Tibial artery (tissue), 4 donors: ENCODE measurements at regions not wholly inside any gene's neighbourhood (a gene's known extent, or its start where the extent isn't known, plus 50 kb on each side); places are given as distances from the start of the nearest gene placed in this dataset.

Source experiments
- DNase-seq, 2 donors: peaks; one replicate each; pipeline ENCODE4 v3.0.0-alpha.2; 2019
- H3K27ac ChIP-seq, 2 donors: fragments of 200-600 bp; sonication (generic) in 1 of 2; 1 replicate in 1 of 2; 2 replicates in 1 of 2; pipeline ENCODE4 v1.5.1; 2018 to 2019; ENCODE audit warnings: mild to moderate bottlenecking in 1 of 2
- H3K27me3 ChIP-seq, 2 donors: fragments of 200-600 bp; sonication (generic) in 1 of 2; one replicate each; pipeline versions ENCODE4 v1.5.1 to v1.6.0; 2016 to 2019
- H3K36me3 ChIP-seq, 3 donors: fragments of 200-600 bp; sonication (generic) in 2 of 3; one replicate each; pipeline ENCODE4 v1.5.1; 2016 to 2019; ENCODE audit warnings: mild to moderate bottlenecking in 2 of 3
- H3K4me1 ChIP-seq, 4 donors: fragments of 200-600 bp; sonication (generic) in 2 of 4; 1 replicate in 3 of 4; 2 replicates in 1 of 4; pipeline ENCODE4 v1.5.1; 2016 to 2019
- H3K4me3 ChIP-seq, 2 donors: fragments of 200-600 bp; sonication (generic) in 1 of 2; 1 replicate in 1 of 2; 2 replicates in 1 of 2; pipeline ENCODE4 v1.5.1; 2018 to 2019; ENCODE audit warnings: mild to moderate bottlenecking in 2 of 2
- H3K9me3 ChIP-seq, 3 donors: fragments of 200-600 bp; sonication (generic) in 1 of 3; one replicate each; pipeline ENCODE4 v1.5.1; 2016 to 2019
- CTCF ChIP-seq, 2 experiments: fragments of 200-600 bp in 1 of 2; fragments of 450-650 bp in 1 of 2; IDR thresholded peaks; one replicate each; pipeline ENCODE4 v1.5.1; 2017 to 2019; ENCODE audit warnings: antibody characterized with exemption in 2 of 2, mild to moderate bottlenecking in 1 of 2, moderate library complexity in 1 of 2
- intact Hi-C: fragments of 100-400 bp; cut with DNase I; formaldehyde crosslinking; loops from one replicate; pipeline ENCODE4 v1.15.0; 2023; ENCODE audit warnings: low total_unique reads

- no peaks in the 10 kb centered on the region for H3K27me3 ChIP-seq
- H3K36me3 ChIP-seq: no peaks in the 10 kb centered on the region
- no peak overlapping the region for H3K27ac ChIP-seq
- DNase-seq: no peak
- no peak overlapping the region for H3K4me3 ChIP-seq
- intact Hi-C loops: no loop called here
- no peaks in the 10 kb centered on the region for H3K9me3 ChIP-seq
- H3K4me1 ChIP-seq: no peaks in the 10 kb centered on the region
- no peak for TF ChIP-seq CTCF (IDR thresholded peaks at IDR 0.05)
Measured at GRCh38 chr2:125561302-125561701, 1094.7 kb upstream of the GYPC start.

DNA sequence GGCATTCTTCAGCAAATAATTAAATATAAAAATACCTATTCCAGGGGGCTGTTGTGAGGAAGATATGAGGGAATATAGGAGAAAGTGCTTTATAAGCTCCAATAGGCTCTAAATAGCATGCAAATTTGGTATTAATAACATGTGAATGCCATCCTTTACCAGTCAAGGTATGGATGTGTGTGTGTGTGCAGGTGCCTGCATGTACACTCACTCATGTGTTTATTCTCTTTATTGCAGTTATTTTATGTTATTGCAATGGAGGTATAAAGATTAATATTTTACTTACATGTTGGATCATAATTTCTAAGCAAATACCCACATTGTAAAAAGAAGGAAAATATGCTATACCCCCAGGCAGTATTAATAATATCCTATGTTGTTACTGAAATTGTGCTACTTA lies 1093.0 kb upstream of the GYPC start:
- intact Hi-C loops: no loop called here
- H3K36me3 ChIP-seq: no peaks in the 10 kb centered on the region
- no peak for DNase-seq
- no peak overlapping the region for H3K4me3 ChIP-seq
- no peak overlapping the region for H3K27ac ChIP-seq
- H3K9me3 ChIP-seq: no peaks in the 10 kb centered on the region
- no peaks in the 10 kb centered on the region for H3K27me3 ChIP-seq
- H3K4me1 ChIP-seq: no peaks in the 10 kb centered on the region
- no peak for TF ChIP-seq CTCF (IDR thresholded peaks at IDR 0.05)

DNA sequence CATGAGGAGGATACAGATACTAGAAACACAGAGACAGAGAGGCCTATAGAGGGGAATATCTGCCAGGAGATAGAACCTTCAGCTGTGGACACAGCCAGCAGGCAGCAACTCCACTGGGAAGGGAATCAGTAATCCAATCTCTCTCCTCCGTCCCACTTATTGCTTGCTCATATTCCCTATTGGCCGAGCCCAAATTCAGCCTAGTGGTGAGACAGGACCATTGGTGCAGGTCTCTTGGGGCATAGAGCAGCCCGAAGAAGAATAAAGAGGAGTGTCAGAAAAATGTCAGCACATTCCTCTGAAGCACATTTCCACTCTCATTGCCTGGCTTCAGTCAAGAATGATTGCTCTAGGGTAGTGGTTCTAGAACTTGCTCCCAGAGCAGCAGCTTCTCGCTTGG lies 1091.5 kb upstream of the GYPC start:
- Histone ChIP-seq H3K4me3 (no peak overlapping the region), H3K9me3 (no peaks in the 10 kb centered on the region), H3K4me1 (no peaks in the 10 kb centered on the region), H3K36me3 (no peaks in the 10 kb centered on the region), H3K27me3 (no peaks in the 10 kb centered on the region), H3K27ac (no peak overlapping the region)
- DNase-seq: no peak
- TF ChIP-seq CTCF (IDR thresholded peaks at IDR 0.05): no peak
- intact Hi-C loops: no loop called here

DNA sequence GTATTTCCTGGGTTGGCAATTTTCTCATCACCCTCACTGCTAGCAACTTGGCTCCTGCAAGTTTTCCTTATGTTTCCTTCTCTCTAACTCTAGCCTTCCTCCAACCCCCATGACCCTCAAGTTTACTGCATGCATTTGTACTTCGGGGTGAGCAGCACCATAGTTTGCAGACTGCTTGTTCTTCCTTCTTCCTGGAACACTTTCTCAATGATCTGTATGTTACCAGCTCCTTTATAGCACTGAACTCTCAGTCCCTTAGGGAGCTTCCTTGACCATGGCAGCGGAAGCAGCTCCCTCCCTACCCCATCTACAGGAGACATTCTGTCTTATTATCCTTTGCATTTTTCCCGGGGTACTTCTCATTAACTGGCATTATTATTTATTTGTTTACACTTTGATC lies 1089.5 kb upstream of the GYPC start:
- intact Hi-C loops: no loop called here
- H3K4me1 ChIP-seq: no peaks in the 10 kb centered on the region
- no peaks in the 10 kb centered on the region for H3K27me3 ChIP-seq
- TF ChIP-seq CTCF (IDR thresholded peaks at IDR 0.05): no peak
- no peak for DNase-seq
- H3K9me3 ChIP-seq: no peaks in the 10 kb centered on the region
- no peak overlapping the region for H3K4me3 ChIP-seq
- H3K36me3 ChIP-seq: no peaks in the 10 kb centered on the region
- H3K27ac ChIP-seq: no peak overlapping the region

DNA sequence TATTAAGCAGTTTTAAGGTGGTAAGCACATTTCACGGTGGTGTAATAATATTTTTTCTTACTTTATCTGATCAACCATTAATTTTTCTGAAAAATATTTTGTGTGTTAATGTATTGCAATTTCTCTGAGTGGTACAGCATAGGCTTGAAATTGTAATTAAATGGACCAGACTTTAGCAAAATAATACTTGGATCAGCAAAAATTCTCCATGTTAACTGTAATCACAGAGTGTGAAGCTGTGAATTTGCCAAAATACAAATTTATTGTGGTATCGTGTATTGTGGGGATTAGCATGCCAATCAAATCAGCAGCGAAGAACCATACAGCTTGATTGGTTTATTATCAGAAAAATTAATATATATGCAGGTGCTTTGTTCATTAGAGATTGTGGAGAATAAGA lies 1088.9 kb upstream of the GYPC start:
- H3K27me3 ChIP-seq: no peaks in the 10 kb centered on the region
- DNase-seq: no peak
- no peaks in the 10 kb centered on the region for H3K4me1 ChIP-seq
- no peak for TF ChIP-seq CTCF (IDR thresholded peaks at IDR 0.05)
- intact Hi-C loops: no loop called here
- no peaks in the 10 kb centered on the region for H3K36me3 ChIP-seq
- H3K4me3 ChIP-seq: no peak overlapping the region
- no peak overlapping the region for H3K27ac ChIP-seq
- no peaks in the 10 kb centered on the region for H3K9me3 ChIP-seq

GRCh38 chr2:125572660-125573059 lies 1083.3 kb upstream of the GYPC start:
- intact Hi-C loops: no loop called here
- Histone ChIP-seq H3K36me3 (no peaks in the 10 kb centered on the region), H3K4me3 (no peak overlapping the region), H3K4me1 (no peaks in the 10 kb centered on the region), H3K27me3 (no peaks in the 10 kb centered on the region), H3K9me3 (no peaks in the 10 kb centered on the region), H3K27ac (no peak overlapping the region)
- TF ChIP-seq CTCF (IDR thresholded peaks at IDR 0.05): no peak
- no peak for DNase-seq
